ENCODE measurements at regions not wholly inside any gene's neighbourhood (a gene's known extent, or its start where the extent isn't known, plus 50 kb on each side); places are given as distances from the start of the nearest gene placed in this dataset.
"Not testable (repeated sequence)": the region's sequence is repeated elsewhere in the genome, so short reads cannot be mapped to it uniquely, and the experiment has no call there.

- no peak for DNase-seq
Measured at GRCh38 chr15:59828861-59829260, 139.7 kb upstream of the BNIP2 start.

- no peak for DNase-seq
Measured at GRCh38 chr15:59828263-59828662, 139.1 kb upstream of the BNIP2 start.

GRCh38 chr15:59825901-59826300, 136.8 kb upstream of the BNIP2 start:
- no peak for DNase-seq

- no peak for DNase-seq
Measured at GRCh38 chr15:59821286-59821685, 132.2 kb upstream of the BNIP2 start.

- DNase-seq: no peak
Measured at GRCh38 chr15:59819092-59819491, 130.0 kb upstream of the BNIP2 start.

- DNase-seq: no peak
Measured at GRCh38 chr15:59818336-59818735, 129.2 kb upstream of the BNIP2 start.

- no peak for DNase-seq
Measured at GRCh38 chr15:59817834-59818233, 128.7 kb upstream of the BNIP2 start.

GRCh38 chr15:59817053-59817452, 127.9 kb upstream of the BNIP2 start:
- no peak for DNase-seq

GRCh38 chr15:59814409-59814808, 125.3 kb upstream of the BNIP2 start:
- DNase-seq: no peak

- DNase-seq: no peak
Measured at GRCh38 chr15:59812889-59813288, 123.8 kb upstream of the BNIP2 start.

GRCh38 chr15:59812250-59812870, 123.2 kb upstream of the BNIP2 start:
- DNase-seq: peak; percentile 1

GRCh38 chr15:59803293-59803966, 114.3 kb upstream of the BNIP2 start:
- DNase-seq: peak; percentile 63

- DNase-seq: no peak
Measured at GRCh38 chr15:59801649-59802048, 112.5 kb upstream of the BNIP2 start.

GRCh38 chr15:59798605-59798917, 109.4 kb upstream of the BNIP2 start:
- no peak for DNase-seq

GRCh38 chr15:59797756-59798604, 108.9 kb upstream of the BNIP2 start:
- no peak for DNase-seq

- no peak for DNase-seq
Measured at GRCh38 chr15:59794229-59794886, 105.2 kb upstream of the BNIP2 start.

- DNase-seq: no peak
Measured at GRCh38 chr15:59792359-59792758, 103.2 kb upstream of the BNIP2 start.

GRCh38 chr15:59791755-59792154, 102.6 kb upstream of the BNIP2 start:
- no peak for DNase-seq

- no peak for DNase-seq
Measured at GRCh38 chr15:59791079-59791478, 102.0 kb upstream of the BNIP2 start.

- DNase-seq: not testable (repeated sequence)
Measured at GRCh38 chr15:59786466-59786865, 97.3 kb upstream of the BNIP2 start.

GRCh38 chr15:59785981-59786380, 96.9 kb upstream of the BNIP2 start:
- not testable (repeated sequence) for DNase-seq

GRCh38 chr15:59783774-59784520, 94.8 kb upstream of the BNIP2 start:
- DNase-seq: not testable (repeated sequence)

GRCh38 chr15:59779110-59779509, 90.0 kb upstream of the BNIP2 start:
- DNase-seq: no peak

Data from NCI-H1436 (cell line).